Cardiac muscle cell (in vitro differentiated cells and primary cell): ENCODE measurements at regions not wholly inside any gene's neighbourhood (a gene's known extent, or its start where the extent isn't known, plus 50 kb on each side); places are given as distances from the start of the nearest gene placed in this dataset.

ENCODE experiments used
- DNase-seq, 2 donors: peaks; one replicate each; pipeline versions ENCODE4 v3.0.0 to v3.0.0-alpha.2; 2010 to 2017; ENCODE audit warnings: low read depth in 1 of 2, low spot score in 1 of 2
- H3K27ac ChIP-seq: fragments of 200-600 bp; sonication (generic); 2 replicates; pipeline ENCODE4 v1.5.1; 2016
- H3K27me3 ChIP-seq: fragments of 200-600 bp; sonication (generic); 2 replicates; pipeline ENCODE4 v1.6.0; 2016; ENCODE audit warnings: control low read depth
- H3K36me3 ChIP-seq: fragments of 200-600 bp; sonication (generic); 2 replicates; pipeline ENCODE4 v1.5.1; 2016; ENCODE audit warnings: control low read depth
- H3K4me1 ChIP-seq: fragments of 200-600 bp; sonication (generic); 2 replicates; pipeline ENCODE4 v1.8.1; 2017; ENCODE audit warnings: low read depth, mild to moderate bottlenecking, mixed run types
- H3K4me3 ChIP-seq: fragments of 200-600 bp; sonication (generic); 2 replicates; pipeline ENCODE4 v1.5.1; 2016; ENCODE audit warnings: mild to moderate bottlenecking
- H3K9me3 ChIP-seq: fragments of 200-600 bp; sonication (generic); 2 replicates; pipeline ENCODE4 v1.5.1; 2017; ENCODE audit warnings: low read depth, mild to moderate bottlenecking, control low read depth
- CTCF ChIP-seq: IDR thresholded peaks from 2 replicates; pipeline ENCODE4 v1.5.1; 2012; ENCODE audit warnings: low read depth, mild to moderate bottlenecking, low read length

GRCh38 chr1:13965770-13966398, 265.9 kb downstream of the PRDM2 start:
- peak; percentile 53 for TF ChIP-seq CTCF
- H3K27ac ChIP-seq, result no peak overlapping the region
- H3K4me3 ChIP-seq, result no peak overlapping the region
- H3K36me3 ChIP-seq, result no peaks in the 10 kb centered on the region
- no peaks in the 10 kb centered on the region for H3K9me3 ChIP-seq
- peaks cover 8% of the 10 kb centered on the region for H3K27me3 ChIP-seq
- no peaks in the 10 kb centered on the region for H3K4me1 ChIP-seq
- peak; percentile 76 to 79 for DNase-seq

DNA sequence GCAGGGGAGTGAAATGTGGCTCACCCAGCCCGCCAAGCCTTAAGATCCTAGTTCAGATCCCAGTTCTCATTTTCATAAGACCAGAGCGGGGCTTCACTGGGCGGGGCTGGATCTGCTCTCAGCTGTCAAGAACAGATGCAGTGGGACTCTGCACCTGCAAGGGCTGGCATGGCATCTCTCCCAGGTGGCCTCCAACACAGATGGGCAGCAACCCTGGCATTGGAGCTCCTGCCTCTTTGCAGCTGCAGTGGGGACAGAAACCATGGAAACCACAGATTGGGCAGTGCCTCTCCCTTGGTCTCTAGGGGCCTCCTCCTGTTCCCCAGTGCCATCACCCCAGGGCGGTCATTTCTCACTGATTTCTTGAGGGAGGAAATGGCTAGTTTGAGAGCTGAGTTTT, 267.7 kb downstream of the PRDM2 start:
- no peak overlapping the region for H3K27ac ChIP-seq
- H3K36me3 ChIP-seq, result no peaks in the 10 kb centered on the region
- TF ChIP-seq CTCF, result no peak
- H3K4me3 ChIP-seq, result no peak overlapping the region
- H3K27me3 ChIP-seq, result peaks cover 4% of the 10 kb centered on the region
- H3K9me3 ChIP-seq, result no peaks in the 10 kb centered on the region
- no peak for DNase-seq
- H3K4me1 ChIP-seq, result no peaks in the 10 kb centered on the region

DNA sequence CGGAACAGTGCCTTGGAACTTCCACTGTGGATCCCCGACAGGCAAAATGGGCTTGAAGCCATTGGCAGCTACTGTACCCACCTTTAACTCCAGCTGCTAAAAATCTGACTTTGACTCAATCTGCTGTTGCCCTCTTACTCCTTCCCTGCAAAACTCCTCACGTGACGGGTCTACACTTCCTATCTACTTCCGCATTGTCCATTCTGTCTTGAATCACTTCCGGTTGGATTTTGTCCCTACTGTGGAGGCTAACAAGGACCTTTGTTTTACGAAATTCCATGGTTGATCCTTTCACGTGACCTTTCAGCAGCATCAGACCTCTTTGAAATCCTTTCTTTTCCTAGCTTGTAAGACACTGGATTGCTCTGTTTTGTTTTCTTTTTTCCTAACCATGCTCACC, 268.4 kb downstream of the PRDM2 start:
- Histone ChIP-seq H3K27me3 (peaks cover 4% of the 10 kb centered on the region), H3K4me1 (no peaks in the 10 kb centered on the region), H3K36me3 (no peaks in the 10 kb centered on the region), H3K4me3 (no peak overlapping the region), H3K27ac (no peak overlapping the region), H3K9me3 (no peaks in the 10 kb centered on the region)
- DNase-seq, result no peak
- no peak for TF ChIP-seq CTCF

DNA sequence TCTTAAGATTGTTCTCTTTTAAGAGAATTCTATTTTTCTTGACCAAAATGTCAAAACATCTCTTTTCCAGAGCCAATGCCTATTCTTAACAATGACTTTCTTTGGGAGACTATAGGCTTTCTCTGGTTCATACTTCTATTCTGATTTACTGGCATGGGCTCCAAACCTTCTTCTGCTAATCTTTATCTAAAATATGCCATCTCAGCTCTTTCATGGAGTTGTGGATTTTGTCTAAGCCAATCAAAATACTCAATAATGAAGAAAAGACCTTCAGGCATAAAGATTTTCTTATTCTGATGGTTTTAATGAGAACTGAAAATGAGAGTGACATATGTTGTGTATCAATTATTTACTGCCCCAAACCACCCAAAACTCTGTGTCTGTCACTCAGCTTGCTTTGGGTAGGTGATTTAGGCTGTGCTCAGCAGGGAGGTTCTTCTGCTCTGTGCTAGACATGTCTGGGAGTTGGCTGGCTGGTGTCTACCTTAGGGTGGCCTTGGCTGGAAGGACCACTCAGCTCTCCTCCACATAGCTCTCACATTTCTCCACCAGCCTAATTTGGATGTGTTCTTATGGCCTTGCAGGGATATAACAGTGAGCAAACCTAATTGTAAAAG, 270.8 kb downstream of the PRDM2 start:
- no peak for DNase-seq
- Histone ChIP-seq H3K4me3 (no peak overlapping the region), H3K9me3 (no peaks in the 10 kb centered on the region), H3K4me1 (no peaks in the 10 kb centered on the region), H3K36me3 (no peaks in the 10 kb centered on the region), H3K27me3 (no peaks in the 10 kb centered on the region), H3K27ac (no peak overlapping the region)
- no peak for TF ChIP-seq CTCF

DNA sequence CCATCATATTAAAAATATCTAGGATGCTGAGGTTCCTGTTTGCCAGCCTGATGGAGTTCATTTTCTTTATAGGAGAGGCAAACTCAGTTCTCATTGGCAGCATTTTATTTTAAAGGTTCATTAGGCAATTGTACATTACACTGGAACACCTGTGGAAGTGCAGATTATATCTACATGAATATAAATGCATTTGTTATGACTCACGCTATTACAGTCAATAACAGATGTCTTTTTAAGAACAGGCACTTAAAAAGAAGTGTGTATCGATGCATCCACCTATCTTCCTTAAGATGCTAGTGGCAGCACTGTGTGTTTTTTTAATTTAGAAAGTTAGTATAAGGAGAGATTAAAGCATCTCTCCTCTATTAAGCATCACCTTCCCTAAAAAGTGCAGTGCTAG, 276.5 kb downstream of the PRDM2 start:
- no peak for TF ChIP-seq CTCF
- no peak overlapping the region for H3K4me3 ChIP-seq
- no peaks in the 10 kb centered on the region for H3K36me3 ChIP-seq
- H3K9me3 ChIP-seq, result no peaks in the 10 kb centered on the region
- H3K4me1 ChIP-seq, result no peaks in the 10 kb centered on the region
- H3K27me3 ChIP-seq, result no peaks in the 10 kb centered on the region
- no peak for DNase-seq
- H3K27ac ChIP-seq, result no peak overlapping the region
